ENCODE measurements at regions not wholly inside any gene's neighbourhood (a gene's known extent, or its start where the extent isn't known, plus 50 kb on each side); places are given as distances from the start of the nearest gene placed in this dataset.
A peak's percentile ranks its signal among the peaks of the same experiment; 100 is the strongest.
"Not testable (repeated sequence)": the region's sequence is repeated elsewhere in the genome, so short reads cannot be mapped to it uniquely, and the experiment has no call there.

GRCh38 chr6:56789342-56789741, 146.7 kb upstream of the DST start:
- H3K27ac Mint-ChIP-seq: no peak overlapping the region
- no peak for TF ChIP-seq CTCF (conservative IDR thresholded peaks at IDR 0.05)
- peaks cover 7% of the 10 kb centered on the region for H3K4me1 Mint-ChIP-seq (ENCODE audit: unreplicated experiment)
- DNase-seq (ENCODE audit: extremely low spot score, unreplicated experiment): no peak
- peaks cover 12% of the 10 kb centered on the region for H3K36me3 Mint-ChIP-seq
- H3K27me3 Mint-ChIP-seq: no peaks in the 10 kb centered on the region
- no peak overlapping the region for H3K4me3 Mint-ChIP-seq
- H3K9me3 Mint-ChIP-seq: no peaks in the 10 kb centered on the region

- Mint-ChIP-seq H3K27ac (no peak overlapping the region), H3K9me3 (no peaks in the 10 kb centered on the region), H3K4me1 (ENCODE audit: unreplicated experiment) (peaks cover 7% of the 10 kb centered on the region), H3K27me3 (no peaks in the 10 kb centered on the region), H3K36me3 (peaks cover 12% of the 10 kb centered on the region), H3K4me3 (no peak overlapping the region)
- no peak for TF ChIP-seq CTCF (conservative IDR thresholded peaks at IDR 0.05)
- DNase-seq (ENCODE audit: extremely low spot score, unreplicated experiment): no peak
Measured at GRCh38 chr6:56787209-56787608, 144.5 kb upstream of the DST start.

- DNase-seq (ENCODE audit: extremely low spot score, unreplicated experiment): no peak
- H3K4me3 Mint-ChIP-seq: no peak overlapping the region
- peaks cover 7% of the 10 kb centered on the region for H3K4me1 Mint-ChIP-seq (ENCODE audit: unreplicated experiment)
- H3K36me3 Mint-ChIP-seq: peaks cover 12% of the 10 kb centered on the region
- no peaks in the 10 kb centered on the region for H3K27me3 Mint-ChIP-seq
- H3K27ac Mint-ChIP-seq: no peak overlapping the region
- no peak for TF ChIP-seq CTCF (conservative IDR thresholded peaks at IDR 0.05)
- no peaks in the 10 kb centered on the region for H3K9me3 Mint-ChIP-seq
Measured at GRCh38 chr6:56786256-56786655, 143.6 kb upstream of the DST start.

- Mint-ChIP-seq H3K36me3 (peaks cover 12% of the 10 kb centered on the region), H3K4me3 (peak overlapping the region; percentile 72)
- H3K9me3 Mint-ChIP-seq; DNase-seq (ENCODE audit: extremely low spot score, unreplicated experiment); H3K4me1 Mint-ChIP-seq (ENCODE audit: unreplicated experiment); H3K27ac Mint-ChIP-seq; H3K27me3 Mint-ChIP-seq: not testable (repeated sequence)
Measured at GRCh38 chr6:56785536-56785935, 142.8 kb upstream of the DST start.

- not testable (repeated sequence) for H3K27me3 Mint-ChIP-seq; H3K4me1 Mint-ChIP-seq (ENCODE audit: unreplicated experiment); H3K27ac Mint-ChIP-seq; H3K4me3 Mint-ChIP-seq; H3K36me3 Mint-ChIP-seq; H3K9me3 Mint-ChIP-seq; DNase-seq (ENCODE audit: extremely low spot score, unreplicated experiment)
Measured at GRCh38 chr6:56780109-56780508, 137.4 kb upstream of the DST start.

GRCh38 chr6:56778503-56778902, 135.8 kb upstream of the DST start:
- H3K36me3 Mint-ChIP-seq; H3K27me3 Mint-ChIP-seq; DNase-seq (ENCODE audit: extremely low spot score, unreplicated experiment); H3K27ac Mint-ChIP-seq; H3K9me3 Mint-ChIP-seq; H3K4me3 Mint-ChIP-seq; H3K4me1 Mint-ChIP-seq (ENCODE audit: unreplicated experiment): not testable (repeated sequence)

- TF ChIP-seq CTCF (conservative IDR thresholded peaks at IDR 0.05): no peak
- no peaks in the 10 kb centered on the region for H3K4me1 Mint-ChIP-seq (ENCODE audit: unreplicated experiment)
- DNase-seq (ENCODE audit: extremely low spot score, unreplicated experiment): no peak
- H3K27me3 Mint-ChIP-seq: no peaks in the 10 kb centered on the region
- no peak overlapping the region for H3K4me3 Mint-ChIP-seq
- H3K27ac Mint-ChIP-seq: no peak overlapping the region
- no peaks in the 10 kb centered on the region for H3K36me3 Mint-ChIP-seq
- H3K9me3 Mint-ChIP-seq: peaks cover 5% of the 10 kb centered on the region
Measured at GRCh38 chr6:56775498-56776166, 132.9 kb upstream of the DST start.
